Ovary (tissue), 7 donors: ENCODE measurements at regions not wholly inside any gene's neighbourhood (a gene's known extent, or its start where the extent isn't known, plus 50 kb on each side); places are given as distances from the start of the nearest gene placed in this dataset.

Source experiments
- DNase-seq, 5 donors: peaks; one replicate each; pipeline ENCODE4 v3.0.0-alpha.2; 2019 to 2020
- H3K27ac ChIP-seq, 2 donors: fragments of 200-600 bp; one replicate each; pipeline versions ENCODE4 v1.5.1 to v1.8.0; 2019 to 2022
- H3K27me3 ChIP-seq: fragments of 200-600 bp; one replicate; pipeline ENCODE4 v1.8.0; 2022
- H3K36me3 ChIP-seq: fragments of 200-600 bp; sonication (generic); one replicate; pipeline ENCODE4 v1.5.1; 2019
- H3K4me1 ChIP-seq: one replicate; pipeline ENCODE4 v1.8.1; 2013; ENCODE audit warnings: mild to moderate bottlenecking, moderate library complexity; ENCODE audit not compliant: insufficient read depth
- H3K4me3 ChIP-seq: fragments of 200-600 bp; sonication (generic); one replicate; pipeline ENCODE4 v1.5.1; 2017
- H3K9me3 ChIP-seq, 2 donors: fragments of 200-600 bp in 1 of 2; sonication (generic) in 1 of 2; one replicate each; pipeline versions ENCODE4 v1.5.1 to v1.8.1; 2013 to 2019; ENCODE audit warnings: mild to moderate bottlenecking in 1 of 2, moderate library complexity in 1 of 2
- EP300 ChIP-seq: sonication (generic); formaldehyde crosslinking; IDR thresholded peaks from one replicate; pipeline ENCODE4 v1.6.1; 2017; ENCODE audit warnings: antibody characterized with exemption
- POLR2A ChIP-seq: fragments of 450-650 bp; IDR thresholded peaks from one replicate; pipeline ENCODE4 v1.6.1; 2017; ENCODE audit warnings: antibody characterized with exemption, mild to moderate bottlenecking, moderate library complexity
- WGBS, 3 donors: extraction: QIAGEN DNeasy Blood & Tissue Kit in 1 of 3; methylation state at CpG; one replicate each; pipeline versions ENCODE4 v1.1.5 to v1.1.7; 2013 to 2017; 5-methylcytosine and 5-hydroxymethylcytosine counted together
- intact Hi-C, 4 donors: fragments of 100-400 bp; cut with DNase I; formaldehyde crosslinking; loops; one replicate each; pipeline versions ENCODE4 v1.11.0 to v1.15.1; 2022 to 2023
- TF ChIP-seq, protein P1 (sequence below), 3 donors: fragments of 450-650 bp in 2 of 3; fragments of 200-600 bp in 1 of 3; IDR thresholded peaks; one replicate each; pipeline versions ENCODE4 v1.5.1 to v1.8.0; 2016 to 2022; ENCODE audit warnings: antibody characterized with exemption in 3 of 3, mild to moderate bottlenecking in 1 of 3
- donor health status: DM: no; HTN: no; CAD: no; lungs with moderate emphysema.
- donor health status: DM: no; HTN: no; CAD: no.
- donor health status: Bipolar disorder and iron deficiency.
- donor health status: DM: no; HTN: no; CAD: no.
- donor health status: DM: yes; HTN: yes; CAD: no.

- intact Hi-C loops, result no loop called here
- no peak overlapping the region for H3K27ac ChIP-seq
- DNase-seq, result no peak
- no peaks in the 10 kb centered on the region for H3K27me3 ChIP-seq
- TF ChIP-seq POLR2A, result no peak
- TF ChIP-seq EP300, result no peak
- TF ChIP-seq, protein P1, sequence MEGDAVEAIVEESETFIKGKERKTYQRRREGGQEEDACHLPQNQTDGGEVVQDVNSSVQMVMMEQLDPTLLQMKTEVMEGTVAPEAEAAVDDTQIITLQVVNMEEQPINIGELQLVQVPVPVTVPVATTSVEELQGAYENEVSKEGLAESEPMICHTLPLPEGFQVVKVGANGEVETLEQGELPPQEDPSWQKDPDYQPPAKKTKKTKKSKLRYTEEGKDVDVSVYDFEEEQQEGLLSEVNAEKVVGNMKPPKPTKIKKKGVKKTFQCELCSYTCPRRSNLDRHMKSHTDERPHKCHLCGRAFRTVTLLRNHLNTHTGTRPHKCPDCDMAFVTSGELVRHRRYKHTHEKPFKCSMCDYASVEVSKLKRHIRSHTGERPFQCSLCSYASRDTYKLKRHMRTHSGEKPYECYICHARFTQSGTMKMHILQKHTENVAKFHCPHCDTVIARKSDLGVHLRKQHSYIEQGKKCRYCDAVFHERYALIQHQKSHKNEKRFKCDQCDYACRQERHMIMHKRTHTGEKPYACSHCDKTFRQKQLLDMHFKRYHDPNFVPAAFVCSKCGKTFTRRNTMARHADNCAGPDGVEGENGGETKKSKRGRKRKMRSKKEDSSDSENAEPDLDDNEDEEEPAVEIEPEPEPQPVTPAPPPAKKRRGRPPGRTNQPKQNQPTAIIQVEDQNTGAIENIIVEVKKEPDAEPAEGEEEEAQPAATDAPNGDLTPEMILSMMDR (IDR thresholded peaks at IDR 0.05), result no peak
- 82 to 85% (median 83%) methylated on average over 4 of the region's 4 CpGs for WGBS, 3 donors
- H3K9me3 ChIP-seq, result no peaks in the 10 kb centered on the region
- no peaks in the 10 kb centered on the region for H3K36me3 ChIP-seq
- H3K4me1 ChIP-seq, result no peaks in the 10 kb centered on the region
- H3K4me3 ChIP-seq, result no peak overlapping the region
Observed at GRCh38 chr5:118705959-118706667, 282.2 kb downstream of the DTWD2 start.

DNA sequence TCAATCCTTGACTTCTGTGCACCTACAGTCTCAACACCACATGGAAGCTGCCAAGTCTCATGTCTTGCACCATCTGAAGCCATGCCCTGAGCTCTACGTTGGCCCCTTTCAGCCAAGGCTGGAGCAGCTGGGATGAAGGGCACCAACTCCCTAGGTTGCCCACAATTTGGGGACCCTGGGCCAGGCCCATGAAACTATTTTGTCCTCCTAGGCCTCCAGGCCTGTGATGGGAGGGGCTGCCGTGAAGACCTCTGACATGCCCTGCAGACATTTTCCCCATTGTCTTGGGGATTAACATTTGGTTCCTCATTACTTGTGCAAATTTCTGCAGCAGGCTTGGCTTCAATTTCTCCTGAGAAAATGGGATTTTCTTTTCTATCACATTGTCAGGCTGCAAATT is 285.1 kb downstream of the DTWD2 start:
- H3K4me3 ChIP-seq, result no peak overlapping the region
- no peaks in the 10 kb centered on the region for H3K4me1 ChIP-seq
- no peaks in the 10 kb centered on the region for H3K9me3 ChIP-seq
- intact Hi-C loops, result no loop called here
- H3K27me3 ChIP-seq, result no peaks in the 10 kb centered on the region
- no peak overlapping the region for H3K27ac ChIP-seq
- 92 to 96% (median 93%) methylated on average over 2 of the region's 2 CpGs for WGBS, 3 donors
- TF ChIP-seq EP300 (no peak), POLR2A (no peak)
- TF ChIP-seq, protein P1 (IDR thresholded peaks at IDR 0.05), result no peak
- no peak for DNase-seq
- H3K36me3 ChIP-seq, result no peaks in the 10 kb centered on the region

DNA sequence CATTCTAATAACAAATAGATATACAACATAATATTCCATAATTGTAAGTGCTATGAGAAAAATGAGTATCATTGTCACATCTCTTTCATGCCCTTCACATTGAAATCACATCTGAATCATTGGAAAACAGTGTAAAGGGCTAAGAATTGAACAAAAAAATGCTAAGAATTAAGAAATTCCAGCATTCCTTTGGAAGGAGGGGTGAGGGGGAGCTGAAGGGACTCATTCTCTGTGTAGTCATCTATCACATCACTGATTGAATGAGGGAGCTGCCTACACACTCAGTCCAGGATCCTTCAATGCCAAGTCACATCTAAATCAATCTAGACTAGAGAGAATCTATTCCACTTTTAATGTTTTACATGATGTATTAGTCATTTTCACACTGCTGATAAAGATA is 286.6 kb downstream of the DTWD2 start:
- Histone ChIP-seq H3K4me1 (no peaks in the 10 kb centered on the region), H3K36me3 (no peaks in the 10 kb centered on the region), H3K9me3 (no peaks in the 10 kb centered on the region), H3K27ac (no peak overlapping the region), H3K4me3 (no peak overlapping the region), H3K27me3 (no peaks in the 10 kb centered on the region)
- DNase-seq, result no peak
- intact Hi-C loops, result no loop called here
- TF ChIP-seq, protein P1 (IDR thresholded peaks at IDR 0.05), result no peak
- TF ChIP-seq EP300 (no peak), POLR2A (no peak)

GRCh38 chr5:118700510-118700909 is 287.8 kb downstream of the DTWD2 start:
- WGBS, 3 donors, result 43 to 46% (median 43%) methylated on average over 2 of the region's 2 CpGs
- Histone ChIP-seq H3K4me3 (no peak overlapping the region), H3K36me3 (no peaks in the 10 kb centered on the region), H3K27me3 (no peaks in the 10 kb centered on the region), H3K9me3 (no peaks in the 10 kb centered on the region), H3K4me1 (no peaks in the 10 kb centered on the region), H3K27ac (no peak overlapping the region)
- TF ChIP-seq, protein P1 (IDR thresholded peaks at IDR 0.05), result no peak
- no peak for TF ChIP-seq EP300
- TF ChIP-seq POLR2A, result no peak
- no peak for DNase-seq
- intact Hi-C loops, result no loop called here
